HG03139 (cell line): ENCODE measurements at regions not wholly inside any gene's neighbourhood (a gene's known extent, or its start where the extent isn't known, plus 50 kb on each side); places are given as distances from the start of the nearest gene placed in this dataset.

Experiments used
- ATAC-seq: cut with Tn5 transposase; IDR thresholded peaks from one replicate; pipeline ENCODE4 v1.9.1; 2021; ENCODE audit not compliant: unreplicated experiment

GRCh38 chr7:115883629-115884028, 146.9 kb downstream of the TFEC start:
- no peak for ATAC-seq

GRCh38 chr7:115881476-115881875, 149.1 kb downstream of the TFEC start:
- ATAC-seq, result no peak

- no peak for ATAC-seq
Measured at GRCh38 chr7:115879171-115879570, 151.4 kb downstream of the TFEC start.

DNA sequence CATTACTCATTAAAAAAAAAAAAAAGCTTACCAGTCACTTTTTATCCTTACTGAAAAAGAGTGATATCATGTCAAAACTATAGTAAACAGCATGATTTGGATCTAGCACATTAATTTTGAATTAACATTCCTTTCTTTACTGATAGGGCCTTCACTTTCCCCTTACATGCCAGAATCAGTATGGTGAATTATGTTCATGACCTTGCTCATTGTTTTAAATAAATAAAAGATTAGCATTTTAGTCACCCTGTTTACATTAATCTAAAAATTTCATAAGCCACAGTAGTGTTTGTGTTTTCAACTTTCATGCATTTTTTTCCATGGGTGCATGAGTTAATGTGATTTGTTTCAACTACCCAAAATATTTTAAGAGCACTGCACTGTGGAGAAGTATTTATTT, 160.8 kb downstream of the TFEC start:
- no peak for ATAC-seq

DNA sequence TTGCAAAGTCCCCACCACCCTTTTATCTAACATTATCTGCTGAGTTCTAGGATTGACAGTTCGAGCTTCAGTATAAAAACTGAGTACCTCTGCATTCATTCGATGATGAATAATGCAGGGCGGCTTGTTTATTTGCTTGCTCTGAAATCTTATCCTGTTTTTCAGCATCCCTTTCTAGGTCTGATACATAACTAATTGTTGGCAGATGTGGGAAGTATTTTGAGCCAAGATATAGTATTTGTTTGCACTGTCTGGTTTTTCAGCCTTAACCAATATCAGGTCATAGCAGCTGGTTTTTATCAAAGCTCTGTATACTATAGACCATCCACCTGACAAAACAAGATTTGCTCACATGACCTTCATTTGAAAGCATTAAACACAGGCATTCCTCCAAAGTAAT, 161.4 kb downstream of the TFEC start:
- ATAC-seq, result no peak

- ATAC-seq, result no peak
Measured at GRCh38 chr7:115868369-115868768, 162.2 kb downstream of the TFEC start.

DNA sequence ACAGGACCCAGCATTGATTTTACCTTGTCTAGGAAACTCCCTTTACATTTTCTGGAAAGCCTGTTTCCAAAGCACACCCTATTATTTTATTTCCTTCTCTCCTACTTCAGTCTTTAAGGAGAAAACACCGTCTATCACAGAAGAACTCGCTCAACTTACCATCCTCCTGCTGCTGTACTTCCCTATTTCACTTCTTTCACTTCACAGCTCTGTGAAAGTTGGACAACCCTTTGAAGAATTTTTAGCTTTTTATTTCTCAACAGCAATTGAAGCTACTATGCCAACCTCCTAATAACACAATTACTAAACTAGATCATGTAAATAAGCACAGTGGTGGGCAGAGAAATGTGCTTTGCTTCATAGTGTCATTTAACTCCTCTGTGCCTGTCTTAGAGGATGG, 166.5 kb downstream of the TFEC start:
- ATAC-seq, result no peak

DNA sequence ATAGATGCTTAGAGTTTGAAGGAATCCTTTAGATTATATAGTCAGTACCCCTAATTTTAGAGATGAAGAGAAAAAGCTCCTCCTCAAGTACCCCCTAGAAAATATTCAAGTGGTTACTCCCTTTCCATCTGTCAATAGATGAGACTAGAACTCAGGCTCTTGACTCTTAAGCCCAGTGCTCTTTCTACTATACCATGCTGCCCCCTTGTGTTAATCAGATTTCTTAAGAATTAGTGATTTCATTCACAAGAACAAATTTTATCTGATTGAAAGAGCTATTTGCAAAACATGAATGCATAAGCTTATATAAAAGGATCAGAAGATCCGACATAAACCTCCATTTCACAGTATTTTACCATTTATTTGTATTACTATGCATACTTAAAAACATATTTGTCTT, 179.3 kb downstream of the TFEC start:
- no peak for ATAC-seq

DNA sequence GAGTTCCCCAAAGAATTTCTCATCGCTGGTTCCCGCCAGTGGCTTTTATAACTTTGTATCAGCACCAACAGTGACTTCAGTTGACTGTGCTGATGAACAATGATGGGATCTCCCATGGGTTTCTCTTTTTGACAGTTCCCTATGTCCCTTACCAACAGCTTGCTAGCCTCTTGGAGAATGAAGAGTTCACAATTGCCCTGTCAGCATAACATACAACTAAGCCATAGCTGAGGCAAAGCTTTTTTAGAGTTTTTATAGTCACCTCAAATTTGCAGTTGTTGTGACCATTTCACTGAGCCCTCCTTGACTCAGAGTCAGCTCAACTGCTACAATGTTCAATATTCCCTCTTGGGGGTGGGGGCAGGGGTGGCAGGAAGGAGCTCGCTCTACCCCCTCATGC, 179.8 kb downstream of the TFEC start:
- ATAC-seq, result no peak

- no peak for ATAC-seq
Measured at GRCh38 chr7:115844857-115845256, 185.7 kb downstream of the TFEC start.

DNA sequence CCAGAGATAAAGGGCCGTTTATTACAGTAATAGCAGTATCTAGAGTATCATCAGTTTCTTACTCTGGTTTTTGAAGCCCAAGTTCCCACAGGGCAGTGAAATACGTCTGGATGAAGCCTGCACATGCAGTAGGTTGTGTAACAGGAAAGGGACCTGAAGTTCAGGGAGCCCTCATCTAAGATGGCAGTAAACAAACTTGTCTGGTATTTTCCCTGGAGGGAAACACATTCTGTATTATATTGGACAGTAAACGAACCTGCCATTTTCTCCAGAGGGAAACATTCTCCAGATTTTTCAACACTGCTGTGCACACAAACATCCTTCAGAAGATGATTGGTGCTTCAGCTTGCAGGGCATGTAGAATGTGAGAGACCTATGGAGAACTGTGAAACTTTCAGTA, 189.9 kb downstream of the TFEC start:
- ATAC-seq, result no peak

GRCh38 chr7:115838829-115839228, 191.7 kb downstream of the TFEC start:
- ATAC-seq, result no peak

GRCh38 chr7:115831371-115831770, 199.2 kb downstream of the TFEC start:
- ATAC-seq, result no peak

- ATAC-seq, result no peak
Measured at GRCh38 chr7:115827305-115828045, 203.1 kb downstream of the TFEC start.

DNA sequence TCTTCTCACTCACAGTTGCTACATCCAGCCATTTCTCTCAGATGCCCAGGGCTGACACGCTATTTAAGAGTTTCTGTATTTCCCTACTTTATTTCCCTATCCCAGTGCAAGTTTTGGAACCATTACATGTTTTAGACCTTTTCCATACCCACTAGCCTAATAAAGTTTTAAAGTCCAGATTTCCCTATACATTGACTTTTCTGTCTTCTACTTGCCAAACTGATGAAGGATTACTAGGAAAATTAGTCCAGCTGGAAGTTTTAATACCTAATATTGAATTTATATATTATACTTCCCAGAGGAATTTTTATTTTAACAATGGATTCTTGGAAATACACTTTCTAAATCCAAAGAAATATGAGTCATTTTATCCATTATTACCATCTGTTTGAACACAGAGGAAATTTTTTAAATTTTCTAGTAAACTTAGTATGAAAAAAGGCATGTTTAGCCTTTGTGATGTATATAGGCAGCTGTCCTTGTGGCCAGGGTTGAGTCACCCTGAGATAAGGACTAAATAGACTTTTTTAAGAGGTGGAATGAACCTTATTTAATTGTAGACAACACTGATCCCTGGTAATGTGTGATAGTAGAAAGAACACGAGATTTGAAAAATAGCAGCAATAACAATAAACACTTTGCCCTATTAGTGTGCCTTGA, 205.0 kb downstream of the TFEC start:
- ATAC-seq, result no peak

DNA sequence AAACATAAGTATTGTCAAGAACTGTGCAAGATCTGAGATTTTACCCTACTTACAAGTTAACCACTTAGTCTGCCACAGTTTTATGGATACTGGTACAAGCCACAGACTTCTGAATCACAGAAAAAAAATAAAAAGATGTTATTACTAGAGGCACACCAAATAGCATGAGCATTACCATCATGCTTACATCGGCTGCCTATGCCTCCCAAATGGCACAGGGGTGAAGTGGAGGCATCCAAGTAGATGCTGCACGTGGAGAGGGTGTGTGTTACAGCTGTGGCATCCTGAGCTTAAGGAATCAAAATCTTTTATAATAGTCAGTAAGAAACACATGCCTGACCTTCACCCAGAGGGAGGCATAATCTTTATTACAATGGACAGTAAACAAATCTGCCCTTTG, 207.8 kb downstream of the TFEC start:
- no peak for ATAC-seq

DNA sequence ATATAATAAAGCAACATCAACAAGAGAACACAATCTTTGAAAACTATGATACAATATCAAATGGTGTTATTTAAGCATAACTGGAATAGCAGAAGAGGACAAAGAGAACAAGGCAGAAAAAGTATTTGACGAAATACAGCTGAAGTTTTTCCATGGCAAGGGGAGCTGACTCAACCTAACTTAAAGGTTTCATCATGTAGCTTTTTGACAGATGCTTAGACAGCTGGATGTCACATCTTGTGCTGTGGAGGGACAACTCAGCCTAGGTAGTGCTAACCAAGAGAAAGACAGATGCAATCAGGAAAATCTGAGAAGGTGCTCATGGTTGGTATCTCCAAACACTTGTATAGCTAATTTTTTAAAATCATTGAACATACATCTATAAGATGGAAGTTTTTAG, 208.2 kb downstream of the TFEC start:
- no peak for ATAC-seq

DNA sequence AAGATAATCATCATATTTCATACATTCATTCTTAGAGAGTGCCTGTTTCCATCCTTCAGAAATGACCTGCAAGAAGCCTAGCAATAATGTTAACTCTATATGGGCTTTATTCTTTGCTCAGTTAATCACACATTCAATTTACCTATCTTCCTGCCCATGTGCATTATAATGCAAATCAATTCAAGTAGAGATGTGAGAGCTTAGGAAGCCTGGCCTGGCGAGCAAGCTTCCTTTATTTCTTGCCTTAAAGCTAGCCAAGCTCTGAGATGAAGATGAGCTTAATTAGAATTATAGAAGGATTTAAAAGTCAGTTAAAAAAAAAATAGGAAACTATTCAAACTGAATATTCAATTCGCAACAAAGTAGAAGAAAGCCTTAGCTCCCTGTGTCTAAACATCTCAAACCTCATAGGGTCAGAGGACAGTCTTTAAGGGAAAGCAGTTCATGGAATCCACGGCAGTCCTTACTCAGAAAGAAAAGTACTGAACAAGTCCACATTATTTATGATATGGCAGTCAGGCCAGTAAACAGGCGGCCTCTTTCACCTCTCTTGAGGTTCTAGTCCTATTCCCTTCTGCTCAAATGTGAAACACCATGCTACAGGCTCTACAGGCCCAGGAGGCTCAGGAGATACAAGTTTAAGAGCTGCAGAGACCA, 214.1 kb downstream of the TFEC start:
- ATAC-seq, result no peak

GRCh38 chr7:115812794-115813193, 217.8 kb downstream of the TFEC start:
- ATAC-seq, result no peak

- no peak for ATAC-seq
Measured at GRCh38 chr7:115805458-115805857, 225.1 kb downstream of the TFEC start.

GRCh38 chr7:115802415-115802814, 228.1 kb downstream of the TFEC start:
- no peak for ATAC-seq

- ATAC-seq, result no peak
Measured at GRCh38 chr7:115799430-115799829, 231.1 kb downstream of the TFEC start.
